Mesenchymal stem cell (in vitro differentiated cells and primary cell): ENCODE measurements at regions not wholly inside any gene's neighbourhood (a gene's known extent, or its start where the extent isn't known, plus 50 kb on each side); places are given as distances from the start of the nearest gene placed in this dataset.

Source experiments
- DNase-seq: peaks from one replicate; pipeline ENCODE4 v3.0.0-alpha.2; 2013
- H2AFZ ChIP-seq: one replicate; pipeline ENCODE4 v1.6.1; 2013; ENCODE audit warnings: low read depth, mild to moderate bottlenecking, control low read depth, inconsistent platforms, low read length, moderate library complexity
- H2AK5ac ChIP-seq: 2 replicates; pipeline ENCODE4 v1.6.1; 2013; ENCODE audit warnings: low read length, moderate library complexity, mild to moderate bottlenecking, inconsistent platforms; ENCODE audit not compliant: severe bottlenecking
- H2BK120ac ChIP-seq: one replicate; pipeline ENCODE4 v1.6.1; 2013; ENCODE audit warnings: low read depth, mild to moderate bottlenecking, inconsistent platforms, low read length, moderate library complexity
- H2BK12ac ChIP-seq, 2 experiments: one replicate each; pipeline ENCODE4 v1.6.1; 2013; ENCODE audit warnings: inconsistent platforms in 2 of 2, low read length in 2 of 2, mild to moderate bottlenecking in 2 of 2, moderate library complexity in 2 of 2, control low read depth in 1 of 2
- H2BK15ac ChIP-seq: one replicate; pipeline ENCODE4 v1.6.1; 2013; ENCODE audit warnings: mild to moderate bottlenecking, low read depth, inconsistent platforms; ENCODE audit not compliant: poor library complexity, severe bottlenecking
- H2BK5ac ChIP-seq: 2 replicates; pipeline ENCODE4 v1.6.1; 2013; ENCODE audit warnings: low read depth, mild to moderate bottlenecking, low read length, control low read depth, inconsistent platforms; ENCODE audit not compliant: poor library complexity, severe bottlenecking
- H3K14ac ChIP-seq, 2 experiments: one replicate each; pipeline ENCODE4 v1.6.1; 2013; ENCODE audit warnings: inconsistent platforms in 2 of 2, low read length in 2 of 2, control low read depth in 1 of 2, mild to moderate bottlenecking in 1 of 2, moderate library complexity in 1 of 2
- H3K18ac ChIP-seq, 2 experiments: one replicate each; pipeline ENCODE4 v1.6.1; 2013; ENCODE audit warnings: inconsistent platforms in 2 of 2, low read length in 2 of 2, control low read depth in 1 of 2, low read depth in 1 of 2, mild to moderate bottlenecking in 1 of 2
- H3K23ac ChIP-seq, 2 experiments: one replicate each; pipeline ENCODE4 v1.6.1; 2013; ENCODE audit warnings: inconsistent platforms in 2 of 2, low read length in 2 of 2, mild to moderate bottlenecking in 2 of 2, moderate library complexity in 2 of 2, control low read depth in 1 of 2
- H3K27ac ChIP-seq: 2 replicates; pipeline ENCODE4 v1.5.1; 2013; ENCODE audit warnings: mild to moderate bottlenecking, moderate library complexity, low read length, control low read depth, inconsistent platforms; ENCODE audit not compliant: poor library complexity, severe bottlenecking
- H3K27me3 ChIP-seq, 2 experiments: 2 replicates each; pipeline versions ENCODE4 v1.6.1 to v1.7.0; 2013; ENCODE audit warnings: low read length in 2 of 2, mild to moderate bottlenecking in 2 of 2, moderate library complexity in 2 of 2, control low read depth in 1 of 2, inconsistent platforms in 1 of 2; ENCODE audit not compliant: control insufficient read depth in 1 of 2, insufficient read depth in 1 of 2
- H3K36me3 ChIP-seq, 2 experiments: 2 replicates each; pipeline versions ENCODE4 v1.6.1 to v1.7.0; 2013; ENCODE audit warnings: low read length in 2 of 2, control low read depth in 1 of 2, inconsistent platforms in 1 of 2, low read depth in 1 of 2, mild to moderate bottlenecking in 1 of 2; ENCODE audit not compliant: insufficient read depth in 2 of 2, control insufficient read depth in 1 of 2
- H3K4ac ChIP-seq, 2 experiments: one replicate each; pipeline ENCODE4 v1.6.1; 2013; ENCODE audit warnings: inconsistent platforms in 2 of 2, low read length in 2 of 2, mild to moderate bottlenecking in 2 of 2, moderate library complexity in 2 of 2, control low read depth in 1 of 2, low read depth in 1 of 2
- H3K4me1 ChIP-seq: 2 replicates; pipeline ENCODE4 v1.6.1; 2013; ENCODE audit warnings: low read depth, low read length, control low read depth; ENCODE audit not compliant: control insufficient read depth, insufficient read depth
- H3K4me2 ChIP-seq: 2 replicates; pipeline ENCODE4 v1.6.1; 2013; ENCODE audit warnings: low read length, mild to moderate bottlenecking, inconsistent platforms; ENCODE audit not compliant: poor library complexity, severe bottlenecking
- H3K4me3 ChIP-seq, 2 experiments: 2 replicates each; pipeline versions ENCODE4 v1.5.1 to v1.7.0; 2013; ENCODE audit warnings: low read length in 2 of 2, mild to moderate bottlenecking in 2 of 2, control low read depth in 1 of 2, low read depth in 1 of 2; ENCODE audit not compliant: insufficient read depth in 1 of 2
- H3K79me1 ChIP-seq: replicated peaks from 2 replicates; pipeline ENCODE4 v1.6.1; 2013; ENCODE audit warnings: mild to moderate bottlenecking, control low read depth, low read length, inconsistent platforms; ENCODE audit not compliant: poor library complexity, severe bottlenecking
- H3K9ac ChIP-seq: 2 replicates; pipeline ENCODE4 v1.7.0; 2013; ENCODE audit warnings: mild to moderate bottlenecking, low read length, moderate library complexity
- H3K9me3 ChIP-seq: 2 replicates; pipeline ENCODE4 v1.7.0; 2013; ENCODE audit warnings: mild to moderate bottlenecking, low read length; ENCODE audit not compliant: control insufficient read depth
- H4K8ac ChIP-seq: one replicate; pipeline ENCODE4 v1.6.1; 2013; ENCODE audit warnings: inconsistent platforms, mild to moderate bottlenecking, low read length, moderate library complexity
- H4K91ac ChIP-seq: one replicate; pipeline ENCODE4 v1.6.1; 2013; ENCODE audit warnings: mild to moderate bottlenecking, low read length, inconsistent platforms
- whole genome bisulfite sequencing: methylation state at CpG from one replicate; pipeline ENCODE4 v1.1.7; 2013; ENCODE audit warnings: mixed read lengths; 5-methylcytosine and 5-hydroxymethylcytosine counted together

DNA sequence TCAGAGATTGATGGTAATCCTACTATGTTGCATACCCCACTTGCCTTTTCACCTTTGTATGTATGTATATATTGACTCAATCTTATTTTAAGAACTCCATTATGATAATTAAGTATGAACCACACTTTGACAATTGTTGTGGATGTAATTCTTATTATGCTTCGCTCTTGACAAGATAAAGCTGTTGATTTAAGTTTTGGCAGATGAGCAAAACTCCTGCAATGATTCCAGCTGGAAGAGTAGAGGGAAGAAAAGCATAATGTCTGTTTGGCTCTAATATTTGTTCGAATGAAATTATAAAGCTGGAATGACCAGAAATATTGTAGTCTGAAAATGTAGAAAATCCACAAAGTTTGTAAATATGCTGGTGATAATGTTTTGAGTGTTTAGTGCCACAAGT is 83.8 kb upstream of the AKR1E2 start:
- no peak overlapping the region for H2AK5ac ChIP-seq
- H3K9me3 ChIP-seq, result no peaks in the 10 kb centered on the region
- no peak overlapping the region for H2BK15ac ChIP-seq
- no peak overlapping the region for H4K8ac ChIP-seq
- no peak overlapping the region for H3K4me3 ChIP-seq
- H2AFZ ChIP-seq, result no peak overlapping the region
- H2BK12ac ChIP-seq, result no peak overlapping the region
- no peak overlapping the region for H2BK120ac ChIP-seq
- H3K4me1 ChIP-seq, result no peaks in the 10 kb centered on the region
- H3K36me3 ChIP-seq, result no peaks in the 10 kb centered on the region
- H3K18ac ChIP-seq, result no peak overlapping the region
- no peak overlapping the region for H3K9ac ChIP-seq
- WGBS, result 91% methylated on average over 2 of the region's 2 CpGs
- no peak overlapping the region for H3K23ac ChIP-seq
- H3K4ac ChIP-seq, result no peak overlapping the region
- no peak for DNase-seq
- H2BK5ac ChIP-seq, result no peak overlapping the region
- H3K27me3 ChIP-seq, result no peaks in the 10 kb centered on the region
- no peak overlapping the region for H4K91ac ChIP-seq
- H3K79me1 ChIP-seq, result no peaks in the 10 kb centered on the region
- H3K27ac ChIP-seq, result no peak overlapping the region
- H3K14ac ChIP-seq, result no peak overlapping the region
- no peak overlapping the region for H3K4me2 ChIP-seq

DNA sequence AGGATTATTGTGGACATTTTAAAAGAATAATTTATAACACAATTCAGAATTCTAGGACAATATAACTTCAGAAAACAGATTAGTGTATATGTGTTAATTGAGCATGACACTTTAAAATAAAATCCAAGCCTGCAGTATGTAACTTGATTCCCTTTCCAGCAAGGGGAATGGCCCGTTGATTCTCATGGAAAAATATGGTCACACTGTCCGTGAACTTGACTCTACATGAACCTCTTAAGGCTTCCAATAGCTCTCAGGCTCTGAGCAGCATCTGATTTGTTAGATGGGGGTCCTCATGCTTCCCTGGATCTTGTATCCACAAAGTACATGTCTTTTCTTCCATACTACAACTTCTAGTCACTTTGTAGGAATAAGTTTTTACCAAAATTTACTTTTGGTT is 85.5 kb upstream of the AKR1E2 start:
- no peak overlapping the region for H2BK5ac ChIP-seq

DNA sequence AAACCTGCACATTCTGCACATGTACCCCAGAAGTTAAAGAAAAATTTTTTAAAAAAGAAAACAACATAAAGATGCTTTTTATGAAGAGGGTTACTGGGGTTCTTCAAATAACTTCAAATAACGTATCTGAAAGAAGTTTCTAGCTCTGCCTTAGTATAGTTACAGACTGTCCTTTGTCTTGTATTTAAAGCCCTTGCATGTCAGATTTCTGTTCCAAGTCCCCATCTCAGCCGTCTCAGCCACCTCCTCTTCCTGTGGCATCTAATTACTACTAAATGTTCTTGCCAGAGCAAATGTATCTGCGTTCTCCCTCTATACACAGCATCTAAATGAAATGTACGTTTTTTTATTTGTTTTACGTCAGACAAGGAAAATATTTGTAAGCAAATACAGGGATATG is 89.4 kb upstream of the AKR1E2 start:
- Histone ChIP-seq H4K8ac (no peak overlapping the region), H3K4me3 (no peak overlapping the region), H3K79me1 (no peaks in the 10 kb centered on the region), H3K4me1 (no peaks in the 10 kb centered on the region), H2BK120ac (no peak overlapping the region), H3K36me3 (no peaks in the 10 kb centered on the region), H3K9ac (no peak overlapping the region), H3K4me2 (no peak overlapping the region), H2AK5ac (no peak overlapping the region), H4K91ac (no peak overlapping the region), H2AFZ (no peak overlapping the region), H3K14ac (no peak overlapping the region), H3K27ac (no peak overlapping the region), H3K23ac (no peak overlapping the region), H2BK12ac (no peak overlapping the region), H3K9me3 (no peaks in the 10 kb centered on the region), H3K4ac (no peak overlapping the region), H2BK5ac (no peak overlapping the region), H3K18ac (no peak overlapping the region), H3K27me3 (no peaks in the 10 kb centered on the region), H2BK15ac (no peak overlapping the region)
- no peak for DNase-seq
- 83% methylated on average over 2 of the region's 5 CpGs for WGBS

More for the DNA sequence above, 85.5 kb upstream of the AKR1E2 start:
- H2BK15ac ChIP-seq, result no peak overlapping the region
- no peaks in the 10 kb centered on the region for H3K9me3 ChIP-seq
- no peaks in the 10 kb centered on the region for H3K27me3 ChIP-seq
- no peak overlapping the region for H3K18ac ChIP-seq
- no peak overlapping the region for H3K4me3 ChIP-seq
- no peak overlapping the region for H4K8ac ChIP-seq
- no peaks in the 10 kb centered on the region for H3K4me1 ChIP-seq
- H3K27ac ChIP-seq, result no peak overlapping the region
- no peaks in the 10 kb centered on the region for H3K36me3 ChIP-seq
- no peak overlapping the region for H2BK12ac ChIP-seq
- no peak overlapping the region for H2AK5ac ChIP-seq
- H2BK120ac ChIP-seq, result no peak overlapping the region
- H3K79me1 ChIP-seq, result no peaks in the 10 kb centered on the region
- no peak overlapping the region for H3K4ac ChIP-seq
- DNase-seq, result peak; percentile 51
- 53% methylated on average over 2 of the region's 2 CpGs for WGBS
- no peak overlapping the region for H3K23ac ChIP-seq
- H3K4me2 ChIP-seq, result no peak overlapping the region
- no peak overlapping the region for H2AFZ ChIP-seq
- no peak overlapping the region for H3K9ac ChIP-seq
- no peak overlapping the region for H4K91ac ChIP-seq
- H3K14ac ChIP-seq, result no peak overlapping the region

DNA sequence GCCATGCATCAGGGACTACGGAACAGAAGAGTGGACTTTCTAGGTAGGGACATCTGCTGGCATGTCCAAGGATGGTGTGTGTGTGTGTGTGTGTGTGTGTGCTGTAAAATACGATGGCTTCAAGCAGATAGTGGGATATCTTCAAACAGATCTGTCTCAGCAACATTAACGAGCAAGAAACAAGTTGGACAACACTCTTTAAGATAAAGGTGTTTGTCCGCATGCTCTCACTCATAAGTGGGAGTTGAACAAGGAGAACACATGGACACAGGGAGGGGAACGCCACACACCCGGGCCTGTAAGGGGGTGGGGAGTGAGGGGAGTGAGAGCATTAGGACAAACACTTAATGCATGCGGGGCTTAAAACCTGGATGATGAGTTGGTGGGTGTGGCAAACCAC is 89.8 kb upstream of the AKR1E2 start:
- 89% methylated on average over 6 of the region's 7 CpGs for WGBS

More for the DNA sequence above, 89.8 kb upstream of the AKR1E2 start:
- H3K36me3 ChIP-seq, result no peaks in the 10 kb centered on the region
- no peak overlapping the region for H2AFZ ChIP-seq
- no peak overlapping the region for H2AK5ac ChIP-seq
- H3K9me3 ChIP-seq, result no peaks in the 10 kb centered on the region
- no peaks in the 10 kb centered on the region for H3K4me1 ChIP-seq
- H3K4ac ChIP-seq, result no peak overlapping the region
- DNase-seq, result no peak
- H3K27ac ChIP-seq, result no peak overlapping the region
- no peak overlapping the region for H4K91ac ChIP-seq
- H3K23ac ChIP-seq, result no peak overlapping the region
- H2BK5ac ChIP-seq, result no peak overlapping the region
- no peak overlapping the region for H2BK120ac ChIP-seq
- no peak overlapping the region for H3K4me2 ChIP-seq
- no peak overlapping the region for H3K18ac ChIP-seq
- H4K8ac ChIP-seq, result no peak overlapping the region
- no peaks in the 10 kb centered on the region for H3K27me3 ChIP-seq
- no peak overlapping the region for H3K9ac ChIP-seq
- H3K79me1 ChIP-seq, result no peaks in the 10 kb centered on the region
- H2BK12ac ChIP-seq, result no peak overlapping the region
- no peak overlapping the region for H2BK15ac ChIP-seq
- H3K4me3 ChIP-seq, result no peak overlapping the region
- H3K14ac ChIP-seq, result no peak overlapping the region
